HCT116 (cell line): ENCODE measurements at regions not wholly inside any gene's neighbourhood (a gene's known extent, or its start where the extent isn't known, plus 50 kb on each side); places are given as distances from the start of the nearest gene placed in this dataset.

Source experiments
- ATAC-seq: fragments of 200-7000 bp; cut with Tn5 transposase; 2 replicates; pipeline ENCODE4 v1.9.1; 2020; ENCODE audit warnings: mild to moderate bottlenecking, moderate library complexity
- BruUV-seq: library from RNA; stranded (reverse); fragments of 400-500 nt; replicated peaks from 2 replicates; lab custom pipeline; 2021; lab: Mats Ljungman, UMichigan
- CTCF ChIA-PET: fragments of 300-600 bp; sonication (Branson Sonifier 250); formaldehyde crosslinking; loops from one replicate; lab custom pipeline; 2021; ENCODE audit warnings: antibody characterized with exemption; lab: Charles Lee
- POLR2A ChIA-PET: fragments of 300-600, 350-600 bp; sonication (Branson Sonifier 250); formaldehyde crosslinking; loops from one replicate; lab custom pipeline; 2021; ENCODE audit warnings: antibody characterized with exemption; lab: Charles Lee
- RAD21 ChIA-PET, 2 experiments: fragments of 300-600 bp; sonication (Branson Sonifier 250); formaldehyde crosslinking; loops; one replicate each; lab custom pipeline; 2023; ENCODE audit warnings: low total read pairs in 2 of 2; ENCODE audit not compliant: uncharacterized antibody in 2 of 2, unreplicated experiment in 2 of 2, low non-redundant PET in 1 of 2; lab: Charles Lee
- DNase-seq: peaks from one replicate; pipeline ENCODE4 v3.0.0-alpha.2; 2010; ENCODE audit warnings: low read depth, low spot score
- H2AFZ ChIP-seq: fragments of 200-600 bp; shearing (Covaris generic), sonication (generic); 2 replicates; pipeline ENCODE4 v1.6.1; 2017; ENCODE audit warnings: low read depth, mixed run types, mixed read lengths, antibody characterized with exemption, low read length; ENCODE audit not compliant: poor library complexity, severe bottlenecking
- H3K27ac ChIP-seq: 2 replicates; pipeline ENCODE4 v1.5.1; 2012; ENCODE audit warnings: low read depth, low read length
- H3K27me3 ChIP-seq: fragments of 200-600 bp; sonication (generic); 2 replicates; pipeline ENCODE4 v1.6.1; 2016; ENCODE audit warnings: mixed run types, low read length, mixed read lengths; ENCODE audit not compliant: insufficient read depth
- H3K36me3 ChIP-seq, 2 experiments: fragments of 200-500 bp in 1 of 2; fragments of 200-600 bp in 1 of 2; sonication (Bioruptor generic) in 1 of 2; sonication (generic) in 1 of 2; 2 replicates each; pipeline versions ENCODE4 v1.5.1 to v1.6.1; 2014 to 2016; ENCODE audit warnings: low read length in 2 of 2, inconsistent platforms in 1 of 2, mixed read lengths in 1 of 2, mixed run types in 1 of 2; ENCODE audit not compliant: insufficient read depth in 2 of 2, control insufficient read depth in 1 of 2
- H3K4me1 ChIP-seq, 2 experiments: fragments of 200-600 bp in 1 of 2; sonication (generic) in 1 of 2; 2 replicates each; pipeline versions ENCODE4 v1.5.1 to v1.6.1; 2012 to 2017; ENCODE audit warnings: low read length in 2 of 2, inconsistent platforms in 1 of 2, mild to moderate bottlenecking in 1 of 2, mixed read lengths in 1 of 2, mixed run types in 1 of 2, moderate library complexity in 1 of 2; ENCODE audit not compliant: insufficient read depth in 2 of 2, control insufficient read depth in 1 of 2
- H3K4me2 ChIP-seq: fragments of 200-600 bp; sonication (generic); 2 replicates; pipeline ENCODE4 v1.6.1; 2017; ENCODE audit warnings: mixed run types, low read length, mixed read lengths
- H3K4me3 ChIP-seq, 2 experiments: fragments of 200-600 bp in 1 of 2; sonication (generic) in 1 of 2; replicated peaks in 1 of 2; 2 replicates each; pipeline ENCODE4 v1.5.1; 2011 to 2016; ENCODE audit warnings: low read length in 2 of 2, control low read depth in 1 of 2, low read depth in 1 of 2, mild to moderate bottlenecking in 1 of 2, mixed read lengths in 1 of 2, mixed run types in 1 of 2
- H3K79me2 ChIP-seq: fragments of 200-600 bp; sonication (generic); 2 replicates; pipeline ENCODE4 v1.6.1; 2017; ENCODE audit warnings: mild to moderate bottlenecking, mixed run types, low read length, moderate library complexity, mixed read lengths; ENCODE audit not compliant: insufficient read depth
- H3K9ac ChIP-seq: fragments of 200-600 bp; sonication (generic); 2 replicates; pipeline ENCODE4 v1.6.1; 2016; ENCODE audit warnings: low read length, mixed read lengths
- H3K9me2 ChIP-seq: fragments of 200-600 bp; sonication (generic), shearing (Covaris generic); 2 replicates; pipeline ENCODE4 v1.6.1; 2017; ENCODE audit warnings: mixed run types, mild to moderate bottlenecking, moderate library complexity; ENCODE audit not compliant: insufficient read depth
- H3K9me3 ChIP-seq, 2 experiments: fragments of 200-500 bp in 1 of 2; fragments of 200-600 bp in 1 of 2; sonication (Bioruptor generic) in 1 of 2; sonication (generic) in 1 of 2; 2 replicates each; pipeline ENCODE4 v1.6.1; 2014 to 2017; ENCODE audit warnings: low read length in 2 of 2, mixed read lengths in 2 of 2, inconsistent platforms in 1 of 2, low read depth in 1 of 2, mild to moderate bottlenecking in 1 of 2, mixed run types in 1 of 2, moderate library complexity in 1 of 2; ENCODE audit not compliant: control insufficient read depth in 1 of 2, insufficient read depth in 1 of 2
- H4K20me1 ChIP-seq: fragments of 200-600 bp; sonication (generic), shearing (Covaris generic); 2 replicates; pipeline ENCODE4 v1.6.1; 2017; ENCODE audit warnings: mixed run types, mild to moderate bottlenecking, moderate library complexity; ENCODE audit not compliant: insufficient read depth
- POLR2AphosphoS5 ChIP-seq: IDR thresholded peaks from 2 replicates; pipeline ENCODE4 v1.6.1; 2011; ENCODE audit warnings: mild to moderate bottlenecking, low read depth, low read length, moderate library complexity
- RAD21 ChIP-seq: IDR thresholded peaks from 2 replicates; pipeline ENCODE4 v1.6.1; 2012; ENCODE audit warnings: low read depth, mild to moderate bottlenecking
- intact Hi-C: fragments of 100-400 bp; cut with micrococcal nuclease; formaldehyde crosslinking; loops from 2 replicates; pipeline ENCODE4 v1.10.0; 2022
- TF ChIP-seq, protein P1 (sequence below), 3 experiments: fragments of 200-600 bp in 1 of 3; sonication (generic) in 1 of 3; IDR thresholded peaks in 2 of 3; conservative IDR thresholded peaks in 1 of 3; 2 replicates each; pipeline ENCODE4 v1.5.1; 2012 to 2017; ENCODE audit warnings: low read depth in 2 of 3, low read length in 2 of 3, antibody characterized with exemption in 1 of 3, borderline replicate concordance in 1 of 3, control low read depth in 1 of 3, mild to moderate bottlenecking in 1 of 3, mixed read lengths in 1 of 3, mixed run types in 1 of 3, moderate library complexity in 1 of 3; ENCODE audit not compliant: insufficient read depth in 1 of 3
- TF ChIP-seq, protein P2 (sequence below): IDR thresholded peaks from 2 replicates; pipeline ENCODE4 v1.6.1; 2012; ENCODE audit warnings: low read depth

DNA sequence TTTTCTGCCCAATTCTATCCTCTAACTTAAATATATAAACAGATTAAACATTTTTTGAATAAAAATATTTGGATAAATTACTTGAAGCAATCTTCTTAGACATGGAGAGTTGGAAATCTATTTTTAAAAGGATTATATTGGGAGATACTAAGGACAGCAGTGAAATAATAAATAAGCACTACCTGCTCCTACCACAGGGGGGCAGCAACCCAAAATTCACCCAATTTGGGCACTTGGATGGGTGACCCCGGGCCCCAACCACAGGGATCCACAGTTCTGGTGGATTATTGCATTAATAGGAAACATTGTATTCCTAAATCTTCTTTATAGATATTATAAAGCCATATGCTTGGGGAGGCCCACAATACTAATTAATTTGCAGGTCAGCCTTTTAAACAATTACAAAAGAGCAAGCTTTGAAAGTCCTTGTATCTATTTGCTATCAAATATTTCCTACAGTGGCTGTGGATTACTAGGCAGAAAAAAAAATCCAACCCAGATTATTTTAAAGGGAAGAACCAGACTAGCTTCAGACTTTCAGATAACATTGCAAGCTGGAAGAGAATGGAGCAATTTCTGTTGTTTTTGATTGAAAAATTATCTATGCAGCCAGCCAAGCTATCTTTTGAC, 66.4 kb upstream of the PDE10A start:
- no peak overlapping the region for H3K9ac ChIP-seq
- no peaks in the 10 kb centered on the region for H3K27me3 ChIP-seq
- H3K9me2 ChIP-seq = no peaks in the 10 kb centered on the region
- DNase-seq (peak; percentile 6), ATAC-seq (peak; percentile 67)
- no peak overlapping the region for H2AFZ ChIP-seq
- H3K4me2 ChIP-seq = no peak overlapping the region
- no peak overlapping the region for H3K4me3 ChIP-seq
- POLR2A ChIA-PET = no interaction called here
- H3K79me2 ChIP-seq = no peaks in the 10 kb centered on the region
- CTCF ChIA-PET = interaction anchor here (1.2 to 3.0 kb wide), 4 partner anchors 40 to 377 kb away, joined by 3 to 14 read pairs (median 4); no protein-coding TSS in a partner anchor
- RAD21 ChIA-PET = no interaction called here
- intact Hi-C loops = loop anchor here (1.0 to 5.0 kb wide), 3 partner anchors 121 to 377 kb away; no protein-coding TSS in a partner anchor
- BruUV-seq = no TSS peak
- no peaks in the 10 kb centered on the region for H3K9me3 ChIP-seq
- no peaks in the 10 kb centered on the region for H3K4me1 ChIP-seq
- TF ChIP-seq RAD21 (peak; percentile 39; the same call in 1 of the 2 replicates), POLR2AphosphoS5 (no peak)
- TF ChIP-seq, protein P1, sequence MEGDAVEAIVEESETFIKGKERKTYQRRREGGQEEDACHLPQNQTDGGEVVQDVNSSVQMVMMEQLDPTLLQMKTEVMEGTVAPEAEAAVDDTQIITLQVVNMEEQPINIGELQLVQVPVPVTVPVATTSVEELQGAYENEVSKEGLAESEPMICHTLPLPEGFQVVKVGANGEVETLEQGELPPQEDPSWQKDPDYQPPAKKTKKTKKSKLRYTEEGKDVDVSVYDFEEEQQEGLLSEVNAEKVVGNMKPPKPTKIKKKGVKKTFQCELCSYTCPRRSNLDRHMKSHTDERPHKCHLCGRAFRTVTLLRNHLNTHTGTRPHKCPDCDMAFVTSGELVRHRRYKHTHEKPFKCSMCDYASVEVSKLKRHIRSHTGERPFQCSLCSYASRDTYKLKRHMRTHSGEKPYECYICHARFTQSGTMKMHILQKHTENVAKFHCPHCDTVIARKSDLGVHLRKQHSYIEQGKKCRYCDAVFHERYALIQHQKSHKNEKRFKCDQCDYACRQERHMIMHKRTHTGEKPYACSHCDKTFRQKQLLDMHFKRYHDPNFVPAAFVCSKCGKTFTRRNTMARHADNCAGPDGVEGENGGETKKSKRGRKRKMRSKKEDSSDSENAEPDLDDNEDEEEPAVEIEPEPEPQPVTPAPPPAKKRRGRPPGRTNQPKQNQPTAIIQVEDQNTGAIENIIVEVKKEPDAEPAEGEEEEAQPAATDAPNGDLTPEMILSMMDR (IDR thresholded peaks at IDR 0.05 in 2 of 3, conservative IDR thresholded peaks at IDR 0.05 in 1 of 3; ENCODE audit: borderline replicate concordance in 1 of 3, insufficient read depth in 1 of 3, low read depth in 2 of 3, low read length in 2 of 3) = peak; percentile 24 to 66 (median 55); a peak in 5 of 6 replicates
- H3K27ac ChIP-seq = no peak overlapping the region
- H4K20me1 ChIP-seq = no peaks in the 10 kb centered on the region
- no peaks in the 10 kb centered on the region for H3K36me3 ChIP-seq

DNA sequence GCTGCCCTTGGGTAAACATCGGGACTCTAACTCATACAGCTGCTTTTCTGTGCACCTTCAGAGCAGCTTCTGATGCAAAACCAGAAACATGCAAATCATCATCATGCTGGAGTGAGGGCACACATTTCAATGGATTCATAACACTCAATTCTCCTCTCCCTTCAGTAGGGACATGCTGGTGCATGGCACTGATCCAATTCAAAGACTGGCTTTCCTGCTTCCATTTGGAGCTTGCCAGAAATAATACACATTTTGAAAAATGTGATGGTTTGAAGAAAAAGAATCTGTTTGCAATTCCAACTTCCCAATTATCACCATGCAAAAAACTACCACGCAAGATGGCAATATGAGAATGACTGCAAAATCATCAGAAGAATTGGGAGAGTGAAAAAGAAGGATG, 65.2 kb upstream of the PDE10A start:
- POLR2A ChIA-PET = no interaction called here
- Histone ChIP-seq H3K4me1 (no peaks in the 10 kb centered on the region), H3K9me2 (no peaks in the 10 kb centered on the region), H3K27me3 (no peaks in the 10 kb centered on the region), H3K4me3 (no peak overlapping the region), H3K79me2 (no peaks in the 10 kb centered on the region), H3K4me2 (no peak overlapping the region), H4K20me1 (no peaks in the 10 kb centered on the region), H3K9me3 (no peaks in the 10 kb centered on the region; a peak in 1 of 4 replicates), H2AFZ (no peak overlapping the region), H3K27ac (no peak overlapping the region)
- CTCF ChIA-PET = no interaction called here
- no peak for ATAC-seq
- intact Hi-C loops = loop anchor here (2.0 to 5.0 kb wide), 2 partner anchors 286 to 379 kb away; no protein-coding TSS in a partner anchor
- DNase-seq = no peak
- BruUV-seq = no TSS peak
- no peak for TF ChIP-seq RAD21
- TF ChIP-seq, protein P2, sequence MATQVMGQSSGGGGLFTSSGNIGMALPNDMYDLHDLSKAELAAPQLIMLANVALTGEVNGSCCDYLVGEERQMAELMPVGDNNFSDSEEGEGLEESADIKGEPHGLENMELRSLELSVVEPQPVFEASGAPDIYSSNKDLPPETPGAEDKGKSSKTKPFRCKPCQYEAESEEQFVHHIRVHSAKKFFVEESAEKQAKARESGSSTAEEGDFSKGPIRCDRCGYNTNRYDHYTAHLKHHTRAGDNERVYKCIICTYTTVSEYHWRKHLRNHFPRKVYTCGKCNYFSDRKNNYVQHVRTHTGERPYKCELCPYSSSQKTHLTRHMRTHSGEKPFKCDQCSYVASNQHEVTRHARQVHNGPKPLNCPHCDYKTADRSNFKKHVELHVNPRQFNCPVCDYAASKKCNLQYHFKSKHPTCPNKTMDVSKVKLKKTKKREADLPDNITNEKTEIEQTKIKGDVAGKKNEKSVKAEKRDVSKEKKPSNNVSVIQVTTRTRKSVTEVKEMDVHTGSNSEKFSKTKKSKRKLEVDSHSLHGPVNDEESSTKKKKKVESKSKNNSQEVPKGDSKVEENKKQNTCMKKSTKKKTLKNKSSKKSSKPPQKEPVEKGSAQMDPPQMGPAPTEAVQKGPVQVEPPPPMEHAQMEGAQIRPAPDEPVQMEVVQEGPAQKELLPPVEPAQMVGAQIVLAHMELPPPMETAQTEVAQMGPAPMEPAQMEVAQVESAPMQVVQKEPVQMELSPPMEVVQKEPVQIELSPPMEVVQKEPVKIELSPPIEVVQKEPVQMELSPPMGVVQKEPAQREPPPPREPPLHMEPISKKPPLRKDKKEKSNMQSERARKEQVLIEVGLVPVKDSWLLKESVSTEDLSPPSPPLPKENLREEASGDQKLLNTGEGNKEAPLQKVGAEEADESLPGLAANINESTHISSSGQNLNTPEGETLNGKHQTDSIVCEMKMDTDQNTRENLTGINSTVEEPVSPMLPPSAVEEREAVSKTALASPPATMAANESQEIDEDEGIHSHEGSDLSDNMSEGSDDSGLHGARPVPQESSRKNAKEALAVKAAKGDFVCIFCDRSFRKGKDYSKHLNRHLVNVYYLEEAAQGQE = no peak
- TF ChIP-seq, all 23 proteins: peak for 0
- RAD21 ChIA-PET = no interaction called here
- Histone ChIP-seq H3K36me3 (no peaks in the 10 kb centered on the region), H3K9ac (no peak overlapping the region)
